Retina (tissue), 1 donor: ENCODE measurements at regions not wholly inside any gene's neighbourhood (a gene's known extent, or its start where the extent isn't known, plus 50 kb on each side); places are given as distances from the start of the nearest gene placed in this dataset.
"Not testable (repeated sequence)": the region's sequence is repeated elsewhere in the genome, so short reads cannot be mapped to it uniquely, and the experiment has no call there.

Experiments used
- DNase-seq: peaks from one replicate; pipeline ENCODE4 v3.0.0-alpha.2; 2016

- no peak for DNase-seq
Observed at GRCh38 chr5:38680094-38680825, 123.8 kb upstream of the LIFR start.

GRCh38 chr5:38681029-38681706 lies 124.7 kb upstream of the LIFR start:
- no peak for DNase-seq

- DNase-seq, result no peak
Observed at GRCh38 chr5:38681966-38682365, 125.5 kb upstream of the LIFR start.

GRCh38 chr5:38686658-38687057 lies 130.2 kb upstream of the LIFR start:
- DNase-seq, result no peak

GRCh38 chr5:38692346-38692745 lies 135.9 kb upstream of the LIFR start:
- DNase-seq, result no peak

GRCh38 chr5:38692781-38693527 lies 136.5 kb upstream of the LIFR start:
- DNase-seq, result no peak

- peak; percentile 59 for DNase-seq
Observed at GRCh38 chr5:38695021-38695958, 138.8 kb upstream of the LIFR start.

GRCh38 chr5:38697013-38697412 lies 140.6 kb upstream of the LIFR start:
- no peak for DNase-seq

GRCh38 chr5:38705529-38705928 lies 140.3 kb upstream of the OSMR start:
- not testable (repeated sequence) for DNase-seq

GRCh38 chr5:38706376-38706775 lies 139.4 kb upstream of the OSMR start:
- no peak for DNase-seq

GRCh38 chr5:38707352-38708210 lies 138.2 kb upstream of the OSMR start:
- DNase-seq, result no peak

- no peak for DNase-seq
Observed at GRCh38 chr5:38709678-38710306, 136.0 kb upstream of the OSMR start.

- no peak for DNase-seq
Observed at GRCh38 chr5:38710627-38711026, 135.2 kb upstream of the OSMR start.

- DNase-seq, result no peak
Observed at GRCh38 chr5:38712391-38712790, 133.4 kb upstream of the OSMR start.

GRCh38 chr5:38714240-38714639 lies 131.6 kb upstream of the OSMR start:
- DNase-seq, result no peak

- DNase-seq, result no peak
Observed at GRCh38 chr5:38714703-38715355, 131.0 kb upstream of the OSMR start.

GRCh38 chr5:38715696-38716095 lies 130.1 kb upstream of the OSMR start:
- peak; percentile 29 for DNase-seq

- no peak for DNase-seq
Observed at GRCh38 chr5:38716516-38716915, 129.3 kb upstream of the OSMR start.

GRCh38 chr5:38718771-38719391 lies 126.9 kb upstream of the OSMR start:
- no peak for DNase-seq

GRCh38 chr5:38719403-38719802 lies 126.4 kb upstream of the OSMR start:
- DNase-seq, result no peak
